GM23338 (cell line): ENCODE measurements at regions not wholly inside any gene's neighbourhood (a gene's known extent, or its start where the extent isn't known, plus 50 kb on each side); places are given as distances from the start of the nearest gene placed in this dataset.
A peak's percentile ranks its signal among the peaks of the same experiment; 100 is the strongest.

Experiments used
- ATAC-seq: fragments of 200-7000 bp; cut with Tn5 transposase; 3 replicates; pipeline ENCODE4 v1.9.1; 2020
- DNase-seq: peaks from one replicate; pipeline ENCODE4 v3.0.0-alpha.2; 2015; ENCODE audit warnings: low spot score
- H2AFZ ChIP-seq: fragments of 200-600 bp; sonication (generic); 2 replicates; pipeline ENCODE4 v1.8.0; 2016; ENCODE audit warnings: antibody characterized with exemption, mild to moderate bottlenecking, moderate library complexity
- H3F3A ChIP-seq: fragments of 200-600 bp; sonication (generic); replicated peaks from 2 replicates; pipeline ENCODE4 v1.8.0; 2017; ENCODE audit warnings: antibody characterized with exemption, mixed run types, low read depth
- H3K27ac ChIP-seq: fragments of 200-600 bp; sonication (generic); 2 replicates; pipeline ENCODE4 v1.6.1; 2016; ENCODE audit warnings: low read depth
- H3K27me3 ChIP-seq: fragments of 200-600 bp; sonication (generic); 2 replicates; pipeline ENCODE4 v1.8.0; 2016; ENCODE audit warnings: mild to moderate bottlenecking, mixed run types, moderate library complexity; ENCODE audit not compliant: insufficient read depth
- H3K36me3 ChIP-seq: fragments of 200-600 bp; sonication (generic); 2 replicates; pipeline ENCODE4 v1.8.0; 2016; ENCODE audit warnings: mild to moderate bottlenecking; ENCODE audit not compliant: insufficient read depth
- H3K4me1 ChIP-seq: fragments of 200-600 bp; sonication (generic); 2 replicates; pipeline ENCODE4 v1.8.0; 2016; ENCODE audit warnings: mild to moderate bottlenecking, moderate library complexity; ENCODE audit not compliant: insufficient read depth
- H3K4me2 ChIP-seq: fragments of 200-600 bp; sonication (generic); 2 replicates; pipeline ENCODE4 v1.7.1; 2017; ENCODE audit warnings: mixed run types
- H3K4me3 ChIP-seq: fragments of 200-600 bp; sonication (generic); 2 replicates; pipeline ENCODE4 v1.6.1; 2016; ENCODE audit warnings: mixed run types
- H3K79me2 ChIP-seq: fragments of 200-600 bp; sonication (generic); replicated peaks from 2 replicates; pipeline ENCODE4 v1.8.0; 2017; ENCODE audit warnings: mild to moderate bottlenecking; ENCODE audit not compliant: insufficient read depth
- H3K9me2 ChIP-seq: fragments of 200-600 bp; sonication (generic); 2 replicates; pipeline ENCODE4 v1.8.0; 2017; ENCODE audit not compliant: insufficient read depth
- H4K20me1 ChIP-seq: fragments of 200-600 bp; sonication (generic); replicated peaks from 2 replicates; pipeline ENCODE4 v1.8.0; 2017; ENCODE audit warnings: mild to moderate bottlenecking; ENCODE audit not compliant: insufficient read depth
- H3K27ac Mint-ChIP-seq: 2 replicates; pipeline ENCODE4 v1.8.0; 2020; ENCODE audit warnings: inconsistent platforms, mild to moderate bottlenecking, moderate library complexity, mixed read lengths
- H3K27me3 Mint-ChIP-seq: 3 replicates; pipeline ENCODE4 v1.8.0; 2022; ENCODE audit warnings: low read depth, mild to moderate bottlenecking, moderate library complexity, mixed read lengths, inconsistent platforms; ENCODE audit not compliant: insufficient read depth, poor library complexity
- H3K36me3 Mint-ChIP-seq: 3 replicates; pipeline ENCODE4 v1.8.0; 2021; ENCODE audit warnings: low read depth, mild to moderate bottlenecking, inconsistent platforms, moderate library complexity, mixed read lengths
- H3K4me1 Mint-ChIP-seq: 3 replicates; pipeline ENCODE4 v1.8.0; 2020; ENCODE audit warnings: mild to moderate bottlenecking, inconsistent platforms, mixed read lengths
- H3K4me3 Mint-ChIP-seq: 3 replicates; pipeline ENCODE4 v1.8.0; 2021; ENCODE audit warnings: moderate library complexity, mild to moderate bottlenecking, inconsistent platforms, mixed read lengths
- H3K9me3 Mint-ChIP-seq: 3 replicates; pipeline ENCODE4 v1.8.0; 2020; ENCODE audit warnings: moderate library complexity, mild to moderate bottlenecking, inconsistent platforms, mixed read lengths
- CREB1 ChIP-seq: fragments of 250-450 bp; sonication (Bioruptor Pico); IDR thresholded peaks from 2 replicates; pipeline ENCODE4 v1.5.0; 2020; ENCODE audit warnings: low read depth, mild to moderate bottlenecking, moderate library complexity
- EZH2 ChIP-seq: fragments of 200-600 bp; sonication (generic); IDR thresholded peaks from one replicate; pipeline ENCODE4 v1.8.0; 2017; ENCODE audit warnings: antibody characterized with exemption, mild to moderate bottlenecking, low read depth; ENCODE audit not compliant: unreplicated experiment
- EZH2phosphoT487 ChIP-seq: fragments of 200-600 bp; sonication (generic); IDR thresholded peaks from one replicate; pipeline ENCODE4 v1.8.1; 2018; ENCODE audit warnings: antibody characterized with exemption; ENCODE audit not compliant: unreplicated experiment
- JUNB ChIP-seq: IDR thresholded peaks from one replicate; pipeline ENCODE4 v1.6.1; 2016; ENCODE audit warnings: antibody characterized with exemption; ENCODE audit not compliant: unreplicated experiment
- NANOG ChIP-seq: IDR thresholded peaks from 2 replicates; pipeline ENCODE4 v1.6.1; 2016; ENCODE audit warnings: antibody characterized with exemption, borderline replicate concordance
- POLR2AphosphoS5 ChIP-seq: IDR thresholded peaks from 2 replicates; pipeline ENCODE4 v1.6.1; 2016; ENCODE audit warnings: antibody characterized with exemption, low read depth
- STAT1 ChIP-seq: IDR thresholded peaks from one replicate; pipeline ENCODE4 v1.6.1; 2016; ENCODE audit warnings: antibody characterized with exemption; ENCODE audit not compliant: unreplicated experiment
- ZNF114 ChIP-seq: fragments of 250-450 bp; sonication (Bioruptor Pico); IDR thresholded peaks from 2 replicates; pipeline ENCODE4 v1.5.0; 2020; ENCODE audit warnings: mild to moderate bottlenecking, moderate library complexity
- ZNF331 ChIP-seq: fragments of 250-450 bp; sonication (Bioruptor Pico); IDR thresholded peaks from 2 replicates; pipeline ENCODE4 v1.5.0; 2020; ENCODE audit warnings: low read depth, mild to moderate bottlenecking, moderate library complexity
- TF ChIP-seq, protein P1 (sequence below): fragments of 250-450 bp; sonication (Bioruptor Pico); IDR thresholded peaks from 2 replicates; pipeline ENCODE4 v1.5.0; 2020; ENCODE audit warnings: mild to moderate bottlenecking, moderate library complexity
- TF ChIP-seq, protein P2 (sequence below), 2 experiments: fragments of 200-600 bp in 1 of 2; sonication (generic) in 1 of 2; conservative IDR thresholded peaks; 2 replicates each; pipeline versions ENCODE4 v1.5.1 to v1.6.1; 2016 to 2017; ENCODE audit warnings: antibody characterized with exemption in 2 of 2, low read depth in 2 of 2, mild to moderate bottlenecking in 2 of 2, moderate library complexity in 1 of 2
- TF ChIP-seq, protein P3 (sequence below): IDR thresholded peaks from 2 replicates; pipeline ENCODE4 v1.6.1; 2016; ENCODE audit warnings: antibody characterized with exemption
- TF ChIP-seq, protein P4 (sequence below): IDR thresholded peaks from one replicate; pipeline ENCODE4 v1.6.1; 2018; ENCODE audit warnings: antibody characterized with exemption; ENCODE audit not compliant: unreplicated experiment

DNA sequence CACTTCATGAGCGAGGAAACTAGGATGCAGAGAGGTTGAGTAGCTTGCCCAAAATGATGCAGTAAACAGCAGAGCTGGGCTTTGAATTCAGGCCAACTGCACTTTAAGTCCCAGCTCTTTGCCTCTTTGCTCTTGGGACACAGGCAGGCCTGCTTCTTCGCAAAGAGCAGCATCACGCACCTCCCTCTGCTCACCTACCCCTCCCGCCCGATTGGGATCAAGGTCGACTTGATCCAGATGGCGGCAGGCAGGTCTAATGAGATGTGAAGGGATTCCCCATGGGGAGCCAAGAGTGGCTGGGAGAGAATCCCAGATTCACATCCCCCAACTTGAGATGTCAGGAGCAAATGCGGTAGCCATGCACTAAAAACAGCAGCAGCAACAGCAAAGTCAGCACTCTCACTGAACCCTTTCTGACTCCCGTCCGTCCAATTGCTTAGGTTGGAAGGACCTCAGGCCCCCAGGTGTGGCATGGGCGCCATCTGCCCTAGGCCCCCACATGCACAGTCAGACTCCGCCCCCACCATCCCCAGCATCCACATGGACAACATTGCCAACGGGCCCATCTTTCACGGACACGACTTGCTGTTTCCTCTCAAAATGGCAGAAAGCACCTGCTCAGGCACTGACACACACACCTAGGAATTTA, 84.3 kb upstream of the MAP4K4 start:
- peaks cover 16% of the 10 kb centered on the region for H3K27me3 Mint-ChIP-seq
- peak overlapping the region; percentile 81; the same call in 1 of the 2 replicates for H2AFZ ChIP-seq
- H3K36me3 Mint-ChIP-seq: peaks cover 17% of the 10 kb centered on the region
- H3K9me2 ChIP-seq: peaks cover 5% of the 10 kb centered on the region; the same call in 1 of the 2 replicates
- no peaks in the 10 kb centered on the region for H4K20me1 ChIP-seq
- H3K36me3 ChIP-seq: no peaks in the 10 kb centered on the region; the same call in 1 of the 2 replicates
- H3K4me2 ChIP-seq: no peak overlapping the region
- TF ChIP-seq EZH2: no peak
- no peak for TF ChIP-seq CREB1 (CRISPR knock-in tag)
- TF ChIP-seq, protein P1, sequence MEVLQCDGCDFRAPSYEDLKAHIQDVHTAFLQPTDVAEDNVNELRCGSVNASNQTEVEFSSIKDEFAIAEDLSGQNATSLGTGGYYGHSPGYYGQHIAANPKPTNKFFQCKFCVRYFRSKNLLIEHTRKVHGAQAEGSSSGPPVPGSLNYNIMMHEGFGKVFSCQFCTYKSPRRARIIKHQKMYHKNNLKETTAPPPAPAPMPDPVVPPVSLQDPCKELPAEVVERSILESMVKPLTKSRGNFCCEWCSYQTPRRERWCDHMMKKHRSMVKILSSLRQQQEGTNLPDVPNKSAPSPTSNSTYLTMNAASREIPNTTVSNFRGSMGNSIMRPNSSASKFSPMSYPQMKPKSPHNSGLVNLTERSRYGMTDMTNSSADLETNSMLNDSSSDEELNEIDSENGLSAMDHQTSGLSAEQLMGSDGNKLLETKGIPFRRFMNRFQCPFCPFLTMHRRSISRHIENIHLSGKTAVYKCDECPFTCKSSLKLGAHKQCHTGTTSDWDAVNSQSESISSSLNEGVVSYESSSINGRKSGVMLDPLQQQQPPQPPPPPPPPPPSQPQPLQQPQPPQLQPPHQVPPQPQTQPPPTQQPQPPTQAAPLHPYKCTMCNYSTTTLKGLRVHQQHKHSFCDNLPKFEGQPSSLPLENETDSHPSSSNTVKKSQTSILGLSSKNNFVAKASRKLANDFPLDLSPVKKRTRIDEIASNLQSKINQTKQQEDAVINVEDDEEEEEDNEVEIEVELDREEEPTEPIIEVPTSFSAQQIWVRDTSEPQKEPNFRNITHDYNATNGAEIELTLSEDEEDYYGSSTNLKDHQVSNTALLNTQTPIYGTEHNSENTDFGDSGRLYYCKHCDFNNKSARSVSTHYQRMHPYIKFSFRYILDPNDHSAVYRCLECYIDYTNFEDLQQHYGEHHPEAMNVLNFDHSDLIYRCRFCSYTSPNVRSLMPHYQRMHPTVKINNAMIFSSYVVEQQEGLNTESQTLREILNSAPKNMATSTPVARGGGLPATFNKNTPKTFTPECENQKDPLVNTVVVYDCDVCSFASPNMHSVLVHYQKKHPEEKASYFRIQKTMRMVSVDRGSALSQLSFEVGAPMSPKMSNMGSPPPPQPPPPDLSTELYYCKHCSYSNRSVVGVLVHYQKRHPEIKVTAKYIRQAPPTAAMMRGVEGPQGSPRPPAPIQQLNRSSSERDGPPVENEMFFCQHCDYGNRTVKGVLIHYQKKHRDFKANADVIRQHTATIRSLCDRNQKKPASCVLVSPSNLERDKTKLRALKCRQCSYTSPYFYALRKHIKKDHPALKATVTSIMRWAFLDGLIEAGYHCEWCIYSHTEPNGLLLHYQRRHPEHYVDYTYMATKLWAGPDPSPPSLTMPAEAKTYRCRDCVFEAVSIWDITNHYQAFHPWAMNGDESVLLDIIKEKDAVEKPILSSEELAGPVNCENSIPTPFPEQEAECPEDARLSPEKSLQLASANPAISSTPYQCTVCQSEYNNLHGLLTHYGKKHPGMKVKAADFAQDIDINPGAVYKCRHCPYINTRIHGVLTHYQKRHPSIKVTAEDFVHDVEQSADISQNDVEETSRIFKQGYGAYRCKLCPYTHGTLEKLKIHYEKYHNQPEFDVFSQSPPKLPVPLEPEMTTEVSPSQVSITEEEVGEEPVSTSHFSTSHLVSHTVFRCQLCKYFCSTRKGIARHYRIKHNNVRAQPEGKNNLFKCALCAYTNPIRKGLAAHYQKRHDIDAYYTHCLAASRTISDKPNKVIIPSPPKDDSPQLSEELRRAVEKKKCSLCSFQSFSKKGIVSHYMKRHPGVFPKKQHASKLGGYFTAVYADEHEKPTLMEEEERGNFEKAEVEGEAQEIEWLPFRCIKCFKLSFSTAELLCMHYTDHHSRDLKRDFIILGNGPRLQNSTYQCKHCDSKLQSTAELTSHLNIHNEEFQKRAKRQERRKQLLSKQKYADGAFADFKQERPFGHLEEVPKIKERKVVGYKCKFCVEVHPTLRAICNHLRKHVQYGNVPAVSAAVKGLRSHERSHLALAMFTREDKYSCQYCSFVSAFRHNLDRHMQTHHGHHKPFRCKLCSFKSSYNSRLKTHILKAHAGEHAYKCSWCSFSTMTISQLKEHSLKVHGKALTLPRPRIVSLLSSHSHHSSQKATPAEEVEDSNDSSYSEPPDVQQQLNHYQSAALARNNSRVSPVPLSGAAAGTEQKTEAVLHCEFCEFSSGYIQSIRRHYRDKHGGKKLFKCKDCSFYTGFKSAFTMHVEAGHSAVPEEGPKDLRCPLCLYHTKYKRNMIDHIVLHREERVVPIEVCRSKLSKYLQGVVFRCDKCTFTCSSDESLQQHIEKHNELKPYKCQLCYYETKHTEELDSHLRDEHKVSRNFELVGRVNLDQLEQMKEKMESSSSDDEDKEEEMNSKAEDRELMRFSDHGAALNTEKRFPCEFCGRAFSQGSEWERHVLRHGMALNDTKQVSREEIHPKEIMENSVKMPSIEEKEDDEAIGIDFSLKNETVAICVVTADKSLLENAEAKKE: no peak
- TF ChIP-seq, protein P2, sequence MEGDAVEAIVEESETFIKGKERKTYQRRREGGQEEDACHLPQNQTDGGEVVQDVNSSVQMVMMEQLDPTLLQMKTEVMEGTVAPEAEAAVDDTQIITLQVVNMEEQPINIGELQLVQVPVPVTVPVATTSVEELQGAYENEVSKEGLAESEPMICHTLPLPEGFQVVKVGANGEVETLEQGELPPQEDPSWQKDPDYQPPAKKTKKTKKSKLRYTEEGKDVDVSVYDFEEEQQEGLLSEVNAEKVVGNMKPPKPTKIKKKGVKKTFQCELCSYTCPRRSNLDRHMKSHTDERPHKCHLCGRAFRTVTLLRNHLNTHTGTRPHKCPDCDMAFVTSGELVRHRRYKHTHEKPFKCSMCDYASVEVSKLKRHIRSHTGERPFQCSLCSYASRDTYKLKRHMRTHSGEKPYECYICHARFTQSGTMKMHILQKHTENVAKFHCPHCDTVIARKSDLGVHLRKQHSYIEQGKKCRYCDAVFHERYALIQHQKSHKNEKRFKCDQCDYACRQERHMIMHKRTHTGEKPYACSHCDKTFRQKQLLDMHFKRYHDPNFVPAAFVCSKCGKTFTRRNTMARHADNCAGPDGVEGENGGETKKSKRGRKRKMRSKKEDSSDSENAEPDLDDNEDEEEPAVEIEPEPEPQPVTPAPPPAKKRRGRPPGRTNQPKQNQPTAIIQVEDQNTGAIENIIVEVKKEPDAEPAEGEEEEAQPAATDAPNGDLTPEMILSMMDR (conservative IDR thresholded peaks at IDR 0.05; ENCODE audit: low read depth in 2 of 2): no peak
- TF ChIP-seq STAT1: no peak
- TF ChIP-seq, protein P3, sequence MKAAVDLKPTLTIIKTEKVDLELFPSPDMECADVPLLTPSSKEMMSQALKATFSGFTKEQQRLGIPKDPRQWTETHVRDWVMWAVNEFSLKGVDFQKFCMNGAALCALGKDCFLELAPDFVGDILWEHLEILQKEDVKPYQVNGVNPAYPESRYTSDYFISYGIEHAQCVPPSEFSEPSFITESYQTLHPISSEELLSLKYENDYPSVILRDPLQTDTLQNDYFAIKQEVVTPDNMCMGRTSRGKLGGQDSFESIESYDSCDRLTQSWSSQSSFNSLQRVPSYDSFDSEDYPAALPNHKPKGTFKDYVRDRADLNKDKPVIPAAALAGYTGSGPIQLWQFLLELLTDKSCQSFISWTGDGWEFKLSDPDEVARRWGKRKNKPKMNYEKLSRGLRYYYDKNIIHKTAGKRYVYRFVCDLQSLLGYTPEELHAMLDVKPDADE: no peak
- TF ChIP-seq ZNF331: no peak
- TF ChIP-seq JUNB: no peak
- no peak for TF ChIP-seq POLR2AphosphoS5
- TF ChIP-seq ZNF114 (CRISPR knock-in tag): no peak
- no peak for TF ChIP-seq NANOG
- no peak for TF ChIP-seq EZH2phosphoT487
- TF ChIP-seq, protein P4, sequence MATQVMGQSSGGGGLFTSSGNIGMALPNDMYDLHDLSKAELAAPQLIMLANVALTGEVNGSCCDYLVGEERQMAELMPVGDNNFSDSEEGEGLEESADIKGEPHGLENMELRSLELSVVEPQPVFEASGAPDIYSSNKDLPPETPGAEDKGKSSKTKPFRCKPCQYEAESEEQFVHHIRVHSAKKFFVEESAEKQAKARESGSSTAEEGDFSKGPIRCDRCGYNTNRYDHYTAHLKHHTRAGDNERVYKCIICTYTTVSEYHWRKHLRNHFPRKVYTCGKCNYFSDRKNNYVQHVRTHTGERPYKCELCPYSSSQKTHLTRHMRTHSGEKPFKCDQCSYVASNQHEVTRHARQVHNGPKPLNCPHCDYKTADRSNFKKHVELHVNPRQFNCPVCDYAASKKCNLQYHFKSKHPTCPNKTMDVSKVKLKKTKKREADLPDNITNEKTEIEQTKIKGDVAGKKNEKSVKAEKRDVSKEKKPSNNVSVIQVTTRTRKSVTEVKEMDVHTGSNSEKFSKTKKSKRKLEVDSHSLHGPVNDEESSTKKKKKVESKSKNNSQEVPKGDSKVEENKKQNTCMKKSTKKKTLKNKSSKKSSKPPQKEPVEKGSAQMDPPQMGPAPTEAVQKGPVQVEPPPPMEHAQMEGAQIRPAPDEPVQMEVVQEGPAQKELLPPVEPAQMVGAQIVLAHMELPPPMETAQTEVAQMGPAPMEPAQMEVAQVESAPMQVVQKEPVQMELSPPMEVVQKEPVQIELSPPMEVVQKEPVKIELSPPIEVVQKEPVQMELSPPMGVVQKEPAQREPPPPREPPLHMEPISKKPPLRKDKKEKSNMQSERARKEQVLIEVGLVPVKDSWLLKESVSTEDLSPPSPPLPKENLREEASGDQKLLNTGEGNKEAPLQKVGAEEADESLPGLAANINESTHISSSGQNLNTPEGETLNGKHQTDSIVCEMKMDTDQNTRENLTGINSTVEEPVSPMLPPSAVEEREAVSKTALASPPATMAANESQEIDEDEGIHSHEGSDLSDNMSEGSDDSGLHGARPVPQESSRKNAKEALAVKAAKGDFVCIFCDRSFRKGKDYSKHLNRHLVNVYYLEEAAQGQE: no peak
- DNase-seq (no peak), ATAC-seq (no peak)
- no peak overlapping the region for H3K4me3 Mint-ChIP-seq
- H3K27ac Mint-ChIP-seq: no peak overlapping the region
- H3K4me3 ChIP-seq: no peak overlapping the region
- no peaks in the 10 kb centered on the region for H3K27me3 ChIP-seq
- no peaks in the 10 kb centered on the region for H3F3A ChIP-seq
- peaks cover 12% of the 10 kb centered on the region; the same call in 1 of the 2 replicates for H3K4me1 ChIP-seq
- peaks cover 22% of the 10 kb centered on the region; the same call in 2 of the 3 replicates for H3K9me3 Mint-ChIP-seq
- H3K27ac ChIP-seq: no peak overlapping the region
- H3K79me2 ChIP-seq: no peaks in the 10 kb centered on the region
- H3K4me1 Mint-ChIP-seq: peaks cover 42% of the 10 kb centered on the region
